H1 (cell line): ENCODE measurements at regions not wholly inside any gene's neighbourhood (a gene's known extent, or its start where the extent isn't known, plus 50 kb on each side); places are given as distances from the start of the nearest gene placed in this dataset. TPM values are rescaled to one million over a fixed set of nuclear protein-coding genes. Genes with fewer than 3 reads are reported as not detected.

Source experiments
- CTCF ChIA-PET: fragments of 300-600 bp; sonication (Branson Sonifier 250); formaldehyde crosslinking; loops from one replicate; lab custom pipeline; 2021; ENCODE audit not compliant: partially characterized antibody; lab: Charles Lee
- POLR2A ChIA-PET: fragments of 300-600 bp; sonication (Branson Sonifier 250); formaldehyde crosslinking; loops from one replicate; lab custom pipeline; 2021; ENCODE audit warnings: inconsistent platforms; ENCODE audit not compliant: partially characterized antibody; lab: Charles Lee
- DNase-seq, 2 experiments: peaks; one replicate each; pipeline versions ENCODE4 v3.0.0 to v3.0.0-alpha.2; 2010 to 2022; ENCODE audit warnings: low spot score in 2 of 2, low read depth in 1 of 2, mixed read lengths in 1 of 2
- FAIRE-seq: peaks from 2 replicates; lab custom pipeline; 2011; peaks lifted over from hg19 to GRCh38; lab: Jason Lieb, UNC
- H2AFZ ChIP-seq: 2 replicates; pipeline ENCODE4 v1.8.1; 2012; ENCODE audit warnings: low read length, inconsistent platforms
- H2AK5ac ChIP-seq: 2 replicates; pipeline ENCODE4 v1.6.1; 2013; ENCODE audit warnings: low read depth, low read length
- H2BK120ac ChIP-seq: replicated peaks from 2 replicates; pipeline ENCODE3; 2013; ENCODE audit warnings: low read depth, low read length, inconsistent platforms
- H2BK12ac ChIP-seq: 2 replicates; pipeline ENCODE4 v1.6.1; 2013; ENCODE audit warnings: low read depth, low read length
- H2BK15ac ChIP-seq: 2 replicates; pipeline ENCODE4 v1.6.1; 2013; ENCODE audit warnings: low read length
- H2BK20ac ChIP-seq: 2 replicates; pipeline ENCODE4 v1.6.1; 2013; ENCODE audit warnings: low read length
- H2BK5ac ChIP-seq: 2 replicates; pipeline ENCODE4 v1.6.1; 2013; ENCODE audit warnings: low read depth, low read length
- H3K14ac ChIP-seq: 2 replicates; pipeline ENCODE4 v1.6.1; 2013; ENCODE audit warnings: inconsistent platforms; ENCODE audit not compliant: insufficient read length
- H3K18ac ChIP-seq: 2 replicates; pipeline ENCODE4 v1.6.1; 2013; ENCODE audit warnings: low read length; ENCODE audit errors: extremely low read depth
- H3K23ac ChIP-seq: 2 replicates; pipeline ENCODE4 v1.6.1; 2013; ENCODE audit warnings: inconsistent platforms; ENCODE audit not compliant: insufficient read length
- H3K23me2 ChIP-seq: 2 replicates; pipeline ENCODE4 v1.6.1; 2013; ENCODE audit warnings: low read depth, low read length
- H3K27ac ChIP-seq: 2 replicates; pipeline ENCODE4 v1.6.1; 2011; ENCODE audit warnings: low read depth, low read length, inconsistent platforms
- H3K27me3 ChIP-seq, 4 experiments: replicated peaks in 1 of 4; 1 replicate in 1 of 4; 2 replicates in 3 of 4; pipeline versions ENCODE4 v1.6.1 to v1.8.1; 2011 to 2013; ENCODE audit warnings: low read length in 3 of 4, mild to moderate bottlenecking in 3 of 4, inconsistent platforms in 2 of 4, mixed read lengths in 2 of 4, moderate library complexity in 1 of 4; ENCODE audit not compliant: control insufficient read depth in 3 of 4, insufficient read depth in 3 of 4; ENCODE audit errors: extremely low read depth in 1 of 4
- H3K36me3 ChIP-seq, 4 experiments: 2 replicates each; pipeline versions ENCODE4 v1.6.1 to v1.8.1; 2011 to 2013; ENCODE audit warnings: mild to moderate bottlenecking in 4 of 4, low read length in 3 of 4, moderate library complexity in 2 of 4, control low read depth in 1 of 4, inconsistent platforms in 1 of 4; ENCODE audit not compliant: insufficient read depth in 4 of 4, control insufficient read depth in 2 of 4
- H3K4ac ChIP-seq: replicated peaks from 2 replicates; pipeline ENCODE3; 2013; ENCODE audit warnings: low read length, low read depth, mixed read lengths, inconsistent platforms; ENCODE audit not compliant: insufficient read length
- H3K4me1 ChIP-seq, 4 experiments: replicated peaks in 1 of 4; 1 replicate in 1 of 4; 2 replicates in 3 of 4; pipeline versions ENCODE4 v1.6.1 to v1.8.1; 2011 to 2013; ENCODE audit warnings: low read length in 3 of 4, inconsistent platforms in 2 of 4, mixed read lengths in 1 of 4; ENCODE audit not compliant: insufficient read depth in 4 of 4, control insufficient read depth in 3 of 4
- H3K4me2 ChIP-seq, 2 experiments: 2 replicates each; pipeline versions ENCODE4 v1.6.1 to v1.8.1; 2011 to 2013; ENCODE audit warnings: low read depth in 2 of 2, low read length in 2 of 2, control low read depth in 1 of 2, inconsistent platforms in 1 of 2, mild to moderate bottlenecking in 1 of 2; ENCODE audit not compliant: insufficient read depth in 1 of 2
- H3K4me3 ChIP-seq, 4 experiments: fragments of 200-600, 300-600 bp in 1 of 4; sonication (generic), shearing (Covaris generic), sonication (Bioruptor Twin) in 1 of 4; 2 replicates each; pipeline versions ENCODE4 v1.5.1 to v1.8.1; 2011 to 2016; ENCODE audit warnings: low read length in 4 of 4, low read depth in 3 of 4, control low read depth in 2 of 4, inconsistent platforms in 2 of 4, mild to moderate bottlenecking in 2 of 4, mixed read lengths in 1 of 4, moderate library complexity in 1 of 4; ENCODE audit not compliant: insufficient read depth in 2 of 4; ENCODE audit errors: extremely low read depth in 1 of 4
- H3K56ac ChIP-seq: replicated peaks from 2 replicates; pipeline ENCODE3; 2013; ENCODE audit warnings: low read depth, mild to moderate bottlenecking, mixed read lengths, low read length, inconsistent platforms; ENCODE audit not compliant: insufficient read length
- H3K79me1 ChIP-seq: 2 replicates; pipeline ENCODE4 v1.6.1; 2013; ENCODE audit warnings: low read depth, low read length, control low read depth
- H3K79me2 ChIP-seq, 2 experiments: 2 replicates each; pipeline versions ENCODE4 v1.6.1 to v1.8.1; 2012 to 2013; ENCODE audit warnings: low read length in 2 of 2, mild to moderate bottlenecking in 2 of 2, inconsistent platforms in 1 of 2; ENCODE audit not compliant: insufficient read depth in 2 of 2, control insufficient read depth in 1 of 2
- H3K9ac ChIP-seq, 4 experiments: replicated peaks in 1 of 4; 1 replicate in 1 of 4; 2 replicates in 3 of 4; pipeline versions ENCODE4 v1.6.1 to v1.8.1; 2011 to 2013; ENCODE audit warnings: low read depth in 3 of 4, low read length in 3 of 4, control low read depth in 2 of 4, mild to moderate bottlenecking in 2 of 4, moderate library complexity in 2 of 4, inconsistent platforms in 1 of 4; ENCODE audit errors: extremely low read depth in 1 of 4
- H3K9me3 ChIP-seq, 2 experiments: 2 replicates each; pipeline versions ENCODE4 v1.6.1 to v1.8.1; 2012 to 2013; ENCODE audit warnings: mild to moderate bottlenecking in 2 of 2, moderate library complexity in 2 of 2, control low read depth in 1 of 2, inconsistent platforms in 1 of 2, low read depth in 1 of 2, low read length in 1 of 2, mixed read lengths in 1 of 2; ENCODE audit not compliant: insufficient read depth in 2 of 2
- H4K20me1 ChIP-seq, 2 experiments: replicated peaks in 1 of 2; 2 replicates each; pipeline versions ENCODE3 to v1.8.1; 2011 to 2013; ENCODE audit warnings: inconsistent platforms in 2 of 2, low read length in 2 of 2, mild to moderate bottlenecking in 1 of 2; ENCODE audit not compliant: insufficient read depth in 2 of 2, control insufficient read depth in 1 of 2
- H4K5ac ChIP-seq: 2 replicates; pipeline ENCODE4 v1.6.1; 2013; ENCODE audit warnings: low read length, low read depth, mixed read lengths, inconsistent platforms; ENCODE audit not compliant: insufficient read length
- H4K8ac ChIP-seq: 2 replicates; pipeline ENCODE4 v1.8.0; 2013; ENCODE audit warnings: mild to moderate bottlenecking, moderate library complexity, low read length, inconsistent platforms; ENCODE audit not compliant: insufficient read depth; ENCODE audit errors: extremely low read depth
- H4K91ac ChIP-seq: replicated peaks from 2 replicates; pipeline ENCODE3; 2013; ENCODE audit warnings: low read length, mixed read lengths, inconsistent platforms; ENCODE audit not compliant: insufficient read length
- RFX5 ChIP-seq: IDR thresholded peaks from 2 replicates; pipeline ENCODE4 v1.6.1; 2011; ENCODE audit warnings: low read depth, low read length, improper control_type of control experiment, borderline replicate concordance
- WGBS, 2 experiments: shearing (Covaris generic) in 1 of 2; methylation state at CpG; one replicate each; pipeline versions ENCODE4 v1.1.6 to v1.1.7; 2013 to 2015; ENCODE audit warnings: low lambda C conversion rate in 2 of 2, mixed read lengths in 2 of 2, inconsistent platforms in 1 of 2, low coverage in 1 of 2, missing lambda C conversion rate in 1 of 2; ENCODE audit not compliant: insufficient replicate concordance in 2 of 2, insufficient coverage in 1 of 2, insufficient read length in 1 of 2; ENCODE audit errors: extremely low coverage in 1 of 2, missing lambda C conversion rate in 1 of 2; 5-methylcytosine and 5-hydroxymethylcytosine counted together
- small RNA-seq: library from polyadenylated mRNA; stranded (forward); fragments of <200 nt; extraction: miRNeasy Mini kit (QIAGEN cat#:217004); gene quantifications from one replicate; pipeline ENCODE3, GENCODE V24; 2013; ENCODE audit not compliant: insufficient read depth

DNA sequence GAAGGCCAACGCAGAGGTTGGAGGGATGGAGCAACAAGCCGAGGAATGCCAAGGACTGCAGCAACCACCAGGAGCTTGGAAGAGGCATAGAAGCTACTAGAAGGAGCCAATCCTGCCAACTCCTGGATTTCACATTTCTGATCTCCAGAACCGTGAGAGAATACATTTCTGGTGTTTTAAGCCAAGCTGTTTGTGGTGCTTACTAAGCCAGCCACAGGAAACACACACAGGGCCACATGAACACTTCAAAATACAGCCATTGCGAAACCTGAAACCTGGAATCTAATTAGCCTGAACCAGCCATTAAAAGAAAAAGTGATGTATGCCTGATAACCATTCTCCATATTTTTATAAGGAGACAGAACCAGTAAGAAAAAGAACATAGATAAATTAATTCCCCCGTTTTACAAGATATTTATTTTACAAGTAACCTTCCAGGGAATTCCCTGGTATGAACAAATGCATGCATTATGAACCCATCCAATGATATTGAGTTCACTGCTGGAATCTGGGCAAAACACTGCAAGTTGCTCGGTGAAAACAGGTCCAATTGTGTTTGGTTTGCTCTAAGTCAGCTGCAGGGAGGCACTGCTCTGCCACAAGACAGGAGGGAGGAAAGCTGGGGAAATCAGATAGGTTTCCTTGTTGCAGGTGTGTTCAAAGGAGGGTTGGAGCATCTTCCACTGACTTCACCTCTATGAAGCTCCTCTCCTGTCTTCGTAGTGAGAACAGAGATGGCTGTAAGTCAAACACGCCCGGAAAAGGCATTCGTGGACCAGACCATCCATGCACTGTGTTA lies 70.2 kb downstream of the ETS2 start:
- Histone ChIP-seq H3K9me3 (no peaks in the 10 kb centered on the region; a peak in 1 of 4 replicates), H2AFZ (no peak overlapping the region), H3K14ac (no peak overlapping the region), H2AK5ac (no peak overlapping the region), H3K27ac (no peak overlapping the region), H4K91ac (no peak overlapping the region), H3K56ac (no peak overlapping the region), H2BK120ac (no peak overlapping the region), H3K23me2 (no peaks in the 10 kb centered on the region), H4K20me1 (no peaks in the 10 kb centered on the region), H3K23ac (no peak overlapping the region), H3K18ac (no peak overlapping the region), H2BK5ac (no peak overlapping the region), H3K79me1 (no peaks in the 10 kb centered on the region), H3K4ac (no peak overlapping the region), H2BK20ac (no peak overlapping the region), H3K4me2 (no peak overlapping the region), H2BK15ac (no peak overlapping the region), H4K8ac (no peak overlapping the region), H3K27me3 (no peaks in the 10 kb centered on the region), H2BK12ac (no peak overlapping the region), H3K9ac (no peak overlapping the region), H3K4me3 (no peak overlapping the region), H3K36me3 (no peaks in the 10 kb centered on the region), H4K5ac (no peak overlapping the region), H3K79me2 (no peaks in the 10 kb centered on the region), H3K4me1 (no peaks in the 10 kb centered on the region)
- FAIRE-seq (no peak), DNase-seq (no peak)
- POLR2A ChIA-PET: no interaction called here
- CTCF ChIA-PET: interaction anchor here (1.2 kb wide), 1 partner anchor 26 kb away, joined by 3 read pairs; no protein-coding TSS in a partner anchor
- 88% methylated on average over 10 of the region's 10 CpGs; no CpG with 5 or more reads in 1 of the 2 experiments for WGBS, 2 experiments
- no peak for TF ChIP-seq RFX5

Small RNAs in the stretch of these regions (small RNA-seq; reads per million reads assigned to genes)
- not detected for gene RF00091
